Dendritic cell treated with granulocyte-macrophage colony-stimulating factor and Interleukin-4, amounts not matched to agents 40 ng/mL and 50 ng/mL, for 4 days (primary cell): ENCODE measurements at regions not wholly inside any gene's neighbourhood (a gene's known extent, or its start where the extent isn't known, plus 50 kb on each side); places are given as distances from the start of the nearest gene placed in this dataset.

Experiments used
- H3K27ac Mint-ChIP-seq: one replicate; pipeline ENCODE4 v1.8.0; 2022; ENCODE audit warnings: mild to moderate bottlenecking, mixed read lengths
- H3K27me3 Mint-ChIP-seq: one replicate; pipeline ENCODE4 v1.8.0; 2022; ENCODE audit warnings: mild to moderate bottlenecking, mixed read lengths
- H3K36me3 Mint-ChIP-seq: one replicate; pipeline ENCODE4 v1.8.0; 2022; ENCODE audit warnings: low read depth, mixed read lengths
- H3K4me1 Mint-ChIP-seq: one replicate; pipeline ENCODE4 v1.8.0; 2022; ENCODE audit warnings: low read depth, mixed read lengths
- H3K4me3 Mint-ChIP-seq: one replicate; pipeline ENCODE4 v1.8.0; 2022; ENCODE audit warnings: mild to moderate bottlenecking, moderate library complexity, mixed read lengths
- H3K9me3 Mint-ChIP-seq: one replicate; pipeline ENCODE4 v1.8.0; 2022; ENCODE audit warnings: mixed read lengths
- intact Hi-C: fragments of 100-400 bp; cut with micrococcal nuclease; formaldehyde crosslinking; loops from one replicate; pipeline ENCODE4 v1.15.0; 2022

DNA sequence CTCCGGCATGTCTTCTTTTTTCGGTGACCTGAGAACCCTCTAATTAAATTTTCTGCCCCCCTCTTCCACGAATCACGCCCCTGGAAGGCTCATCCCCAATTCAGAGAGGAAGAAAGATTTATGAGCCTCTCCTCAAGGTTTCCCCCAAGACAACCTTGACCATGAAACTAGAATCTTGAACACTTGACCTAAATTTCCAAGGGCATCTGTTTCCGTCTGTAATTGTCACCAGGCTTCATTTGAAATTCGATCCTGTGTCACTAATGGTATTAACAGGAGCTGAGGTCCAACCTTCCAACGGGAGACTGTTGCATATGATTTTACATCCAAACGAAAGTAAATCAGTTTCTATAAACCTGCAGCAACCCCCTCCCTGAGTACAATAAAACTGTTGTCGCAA lies 139.9 kb upstream of the ZIC3 start:
- no peaks in the 10 kb centered on the region for H3K9me3 Mint-ChIP-seq
- peaks cover 12% of the 10 kb centered on the region for H3K4me1 Mint-ChIP-seq
- intact Hi-C loops: loop anchor here (10.0 kb wide), 1 partner anchor 139 kb away; the partner anchor contains the start of gene ZIC3
- peaks cover 71% of the 10 kb centered on the region for H3K27me3 Mint-ChIP-seq
- no peaks in the 10 kb centered on the region for H3K36me3 Mint-ChIP-seq
- H3K27ac Mint-ChIP-seq: no peak overlapping the region
- no peak overlapping the region for H3K4me3 Mint-ChIP-seq

DNA sequence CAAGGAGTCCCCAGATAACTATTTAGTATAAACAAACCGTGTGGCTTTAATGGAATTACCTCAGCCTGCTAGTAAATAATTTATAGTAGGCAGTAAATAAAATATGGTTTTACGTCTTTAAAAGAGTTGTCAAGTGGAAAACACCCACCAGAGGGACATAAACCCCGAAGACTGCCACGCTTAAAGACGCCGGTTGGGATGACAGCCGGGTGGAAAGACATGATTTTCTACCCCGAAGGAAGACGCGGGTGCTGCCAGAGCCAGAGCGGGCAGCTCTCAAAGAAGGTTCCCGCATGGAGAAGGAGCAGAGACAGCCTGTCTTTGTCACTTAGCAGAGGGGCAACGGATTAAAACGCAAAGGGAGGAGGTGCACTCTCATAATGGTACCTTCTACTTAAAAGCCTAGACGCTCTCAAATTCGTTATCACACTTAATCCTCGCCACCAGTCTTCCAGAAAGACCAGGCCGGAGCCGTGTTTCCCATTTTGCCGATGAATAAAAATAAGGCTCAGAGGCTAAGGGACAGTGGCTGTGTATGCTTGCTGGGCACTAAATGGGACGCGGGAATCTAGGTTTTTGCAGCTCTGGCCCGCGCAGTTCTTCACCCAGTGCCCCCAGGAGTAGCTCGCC lies 140.5 kb upstream of the ZIC3 start:
- peaks cover 12% of the 10 kb centered on the region for H3K4me1 Mint-ChIP-seq
- H3K27ac Mint-ChIP-seq: no peak overlapping the region
- H3K4me3 Mint-ChIP-seq: no peak overlapping the region
- H3K9me3 Mint-ChIP-seq: no peaks in the 10 kb centered on the region
- intact Hi-C loops: loop anchor here (10.0 kb wide), 1 partner anchor 139 kb away; the partner anchor contains the start of gene ZIC3
- H3K36me3 Mint-ChIP-seq: no peaks in the 10 kb centered on the region
- H3K27me3 Mint-ChIP-seq: peaks cover 69% of the 10 kb centered on the region

DNA sequence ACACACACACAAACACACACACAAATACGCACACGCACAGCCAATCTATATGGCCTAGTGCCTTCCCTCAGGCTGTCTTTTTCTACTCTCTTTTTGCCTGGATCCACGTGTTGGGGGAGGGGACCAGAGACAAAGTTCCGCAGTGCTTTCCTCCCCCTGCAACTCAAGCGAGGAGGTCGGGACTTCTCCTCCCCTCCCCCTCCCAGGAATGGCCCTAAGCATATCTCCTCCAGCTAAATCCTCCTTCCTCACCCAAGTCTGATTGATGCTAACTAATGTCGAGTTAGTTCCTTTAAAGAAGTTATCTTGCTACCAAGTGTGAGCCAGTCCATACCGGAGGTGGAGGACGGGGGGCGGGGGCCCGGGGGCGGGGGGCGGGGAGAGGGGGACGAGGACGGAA lies 141.2 kb upstream of the ZIC3 start:
- no peaks in the 10 kb centered on the region for H3K36me3 Mint-ChIP-seq
- no peaks in the 10 kb centered on the region for H3K9me3 Mint-ChIP-seq
- peaks cover 64% of the 10 kb centered on the region for H3K27me3 Mint-ChIP-seq
- intact Hi-C loops: loop anchor here (10.0 kb wide), 1 partner anchor 140 kb away; the partner anchor contains the start of gene ZIC3
- no peak overlapping the region for H3K27ac Mint-ChIP-seq
- H3K4me1 Mint-ChIP-seq: peaks cover 12% of the 10 kb centered on the region
- H3K4me3 Mint-ChIP-seq: no peak overlapping the region

DNA sequence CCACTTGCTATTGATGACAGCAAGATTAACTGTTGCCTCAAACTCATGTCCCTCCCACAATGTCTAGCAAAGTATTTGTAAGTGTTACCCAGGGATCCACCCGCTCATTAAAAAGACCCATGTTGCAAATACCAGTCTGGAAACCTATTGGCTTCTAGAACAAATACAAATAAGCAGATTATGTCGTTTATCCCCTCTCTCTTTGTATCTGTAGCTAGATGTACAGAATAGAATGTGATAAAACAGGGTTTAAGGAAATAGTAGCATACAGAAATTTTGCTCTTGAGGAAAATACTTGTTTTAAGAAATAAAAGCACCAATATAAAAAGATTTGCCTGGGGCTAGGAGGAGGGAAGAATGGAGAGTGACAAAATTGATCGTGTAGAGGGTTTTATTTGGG lies 142.7 kb upstream of the ZIC3 start:
- intact Hi-C loops: loop anchor here (10.0 kb wide), 1 partner anchor 142 kb away; the partner anchor contains the start of gene ZIC3
- peaks cover 12% of the 10 kb centered on the region for H3K4me1 Mint-ChIP-seq
- no peak overlapping the region for H3K27ac Mint-ChIP-seq
- H3K4me3 Mint-ChIP-seq: no peak overlapping the region
- no peaks in the 10 kb centered on the region for H3K36me3 Mint-ChIP-seq
- no peaks in the 10 kb centered on the region for H3K9me3 Mint-ChIP-seq
- peaks cover 49% of the 10 kb centered on the region for H3K27me3 Mint-ChIP-seq

DNA sequence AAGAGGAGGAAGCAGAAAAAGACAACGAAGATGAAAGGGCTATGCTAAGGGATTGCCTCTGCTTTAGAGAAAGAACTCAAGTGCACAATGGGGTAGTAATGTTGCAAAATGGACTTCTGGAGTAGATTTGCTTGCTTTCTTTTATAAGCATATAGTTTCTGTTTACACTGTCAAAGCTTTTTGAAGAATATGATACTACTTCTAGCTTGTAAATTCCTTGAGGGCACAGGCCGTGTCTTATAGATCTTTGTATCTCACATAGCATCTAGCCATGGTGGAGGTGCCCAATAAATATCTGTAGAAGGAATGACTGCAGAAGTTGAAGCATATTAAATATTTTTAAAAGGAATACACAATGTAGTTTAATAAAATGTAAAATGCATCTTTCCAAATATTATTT lies 147.8 kb upstream of the ZIC3 start:
- Mint-ChIP-seq H3K27ac (no peak overlapping the region), H3K4me1 (no peaks in the 10 kb centered on the region), H3K36me3 (no peaks in the 10 kb centered on the region), H3K4me3 (no peak overlapping the region), H3K9me3 (no peaks in the 10 kb centered on the region), H3K27me3 (peaks cover 11% of the 10 kb centered on the region)
- intact Hi-C loops: no loop called here

DNA sequence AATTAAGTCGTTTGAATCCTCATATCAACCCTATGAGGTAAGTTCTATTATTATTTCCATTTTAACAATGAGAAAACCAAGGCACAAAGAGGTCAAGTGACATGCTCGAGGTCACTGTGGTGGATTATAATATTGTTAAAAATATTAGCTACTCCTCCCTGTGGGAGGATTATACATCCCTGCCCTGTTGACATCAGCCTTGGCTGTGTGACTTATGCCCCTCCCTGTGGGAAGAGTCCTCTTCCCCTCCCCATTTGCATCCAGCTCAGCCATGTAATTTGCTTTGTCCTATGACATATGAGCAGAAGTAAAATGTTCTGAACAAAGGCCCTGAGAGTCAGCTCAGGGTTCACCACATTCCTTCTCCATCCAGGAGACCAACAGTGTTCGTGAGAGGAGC lies 152.7 kb upstream of the ZIC3 start:
- Mint-ChIP-seq H3K36me3 (no peaks in the 10 kb centered on the region), H3K9me3 (no peaks in the 10 kb centered on the region), H3K4me3 (no peak overlapping the region), H3K27ac (no peak overlapping the region), H3K4me1 (no peaks in the 10 kb centered on the region), H3K27me3 (peaks cover 2% of the 10 kb centered on the region)
- intact Hi-C loops: no loop called here

DNA sequence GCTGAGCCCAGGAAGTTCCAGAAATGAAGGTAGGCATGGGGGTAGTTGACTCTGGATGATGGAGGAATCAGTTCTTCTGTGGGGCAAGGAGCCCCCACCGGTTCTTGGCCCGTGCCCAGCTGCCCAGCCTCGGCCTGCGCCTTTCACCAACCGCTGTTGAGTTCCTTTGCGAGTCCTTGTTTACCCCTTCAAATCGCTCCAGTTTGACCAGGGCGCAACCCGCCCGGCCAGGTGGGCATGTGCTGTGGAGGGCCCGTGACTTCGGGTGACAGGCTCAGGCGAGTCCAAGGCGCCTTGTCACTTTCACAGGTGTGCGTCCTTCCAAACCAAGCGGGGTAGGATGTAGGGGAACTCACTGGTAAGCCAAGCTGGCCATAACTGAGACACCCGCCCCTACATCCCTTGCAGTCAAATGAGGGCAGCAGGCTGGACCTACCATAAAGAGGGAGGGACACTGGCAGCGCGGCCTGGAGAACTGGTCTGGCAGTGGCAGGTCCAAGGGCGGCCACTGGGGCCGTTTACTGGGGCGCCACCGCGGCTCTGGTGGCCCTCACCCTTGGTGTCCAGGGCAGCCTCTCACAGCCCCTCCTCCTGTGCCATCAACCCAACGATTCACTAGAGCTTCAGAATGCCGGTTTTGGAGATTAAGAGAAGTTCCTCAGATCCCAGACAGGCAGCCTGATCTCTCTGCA lies 160.3 kb upstream of the ZIC3 start:
- Mint-ChIP-seq H3K27ac (no peak overlapping the region), H3K4me3 (no peak overlapping the region), H3K36me3 (no peaks in the 10 kb centered on the region), H3K27me3 (peaks cover 2% of the 10 kb centered on the region), H3K4me1 (no peaks in the 10 kb centered on the region), H3K9me3 (no peaks in the 10 kb centered on the region)
- intact Hi-C loops: no loop called here

DNA sequence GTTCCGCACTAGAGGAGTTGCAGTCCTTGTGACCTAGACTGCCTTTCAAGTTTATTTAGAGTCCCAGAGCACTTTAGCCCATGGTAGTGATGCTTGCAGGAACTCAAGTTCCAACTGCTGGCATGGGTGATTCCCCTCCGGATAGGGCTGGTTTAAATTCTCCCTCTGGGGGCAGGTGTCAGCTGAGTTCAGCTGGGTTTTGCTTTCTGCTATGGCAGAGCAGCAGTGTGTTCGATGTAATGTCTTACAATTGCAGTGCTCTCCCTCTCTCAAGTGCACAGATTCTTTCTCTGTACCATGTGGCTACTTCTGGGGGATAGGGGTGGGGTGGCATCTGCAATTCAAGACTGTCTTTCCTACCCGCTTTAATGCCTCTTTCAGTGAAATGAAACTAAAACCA lies 164.8 kb upstream of the ZIC3 start:
- no peak overlapping the region for H3K4me3 Mint-ChIP-seq
- H3K27ac Mint-ChIP-seq: no peak overlapping the region
- no peaks in the 10 kb centered on the region for H3K27me3 Mint-ChIP-seq
- no peaks in the 10 kb centered on the region for H3K36me3 Mint-ChIP-seq
- no peaks in the 10 kb centered on the region for H3K4me1 Mint-ChIP-seq
- no peaks in the 10 kb centered on the region for H3K9me3 Mint-ChIP-seq
- intact Hi-C loops: no loop called here

DNA sequence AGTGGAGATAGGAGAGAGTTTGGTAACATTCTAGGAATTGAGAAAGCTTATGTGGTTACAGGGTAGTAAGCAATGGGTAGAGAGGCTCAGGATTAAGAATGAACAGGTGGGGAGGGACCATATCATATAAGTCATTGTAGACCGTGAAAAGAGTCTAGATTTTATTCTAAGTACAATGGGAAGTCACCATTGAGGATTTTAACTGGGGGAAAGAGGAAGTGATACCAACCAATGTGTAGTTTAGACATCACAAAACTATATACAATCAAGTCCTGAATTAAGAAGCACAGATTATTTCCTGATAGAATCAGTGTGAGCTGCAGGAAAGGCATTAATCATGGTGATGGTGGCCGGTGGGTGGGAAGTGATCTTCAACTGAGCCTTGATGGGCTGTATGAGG lies 178.3 kb upstream of the ZIC3 start:
- Mint-ChIP-seq H3K27me3 (no peaks in the 10 kb centered on the region), H3K9me3 (peaks cover 10% of the 10 kb centered on the region), H3K36me3 (no peaks in the 10 kb centered on the region), H3K27ac (no peak overlapping the region), H3K4me1 (no peaks in the 10 kb centered on the region), H3K4me3 (no peak overlapping the region)
- intact Hi-C loops: no loop called here

DNA sequence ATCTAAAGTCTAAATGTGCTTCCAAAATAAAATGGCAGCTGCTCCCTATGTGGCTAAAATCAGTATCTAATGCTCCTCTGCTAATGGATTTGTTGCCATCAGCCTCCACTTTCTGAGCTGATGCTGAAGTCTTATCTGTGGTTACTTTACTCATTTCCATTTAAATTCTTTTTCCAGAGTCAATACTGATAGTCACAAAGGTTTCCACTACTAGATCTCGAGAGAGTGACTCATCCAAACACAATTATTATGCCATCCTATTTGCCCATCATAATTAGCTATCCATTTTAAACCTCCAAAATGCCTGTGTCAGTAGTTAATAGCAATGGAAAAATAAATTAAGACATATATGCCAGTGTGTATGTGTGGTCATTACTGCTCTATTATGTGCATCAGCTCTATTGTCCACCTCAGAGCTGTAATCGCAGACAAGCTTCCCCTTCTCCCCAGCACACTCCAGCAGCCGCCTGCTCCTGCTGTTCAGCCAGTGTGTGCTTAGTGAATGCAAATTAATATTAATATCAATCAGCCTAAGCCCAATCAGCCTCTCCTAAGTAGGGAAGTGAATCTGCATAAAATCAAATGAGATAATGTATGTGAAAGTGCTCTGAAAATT lies 199.8 kb upstream of the ZIC3 start:
- H3K4me1 Mint-ChIP-seq: no peaks in the 10 kb centered on the region
- no peak overlapping the region for H3K4me3 Mint-ChIP-seq
- H3K27ac Mint-ChIP-seq: no peak overlapping the region
- H3K9me3 Mint-ChIP-seq: no peaks in the 10 kb centered on the region
- H3K36me3 Mint-ChIP-seq: no peaks in the 10 kb centered on the region
- intact Hi-C loops: no loop called here
- H3K27me3 Mint-ChIP-seq: no peaks in the 10 kb centered on the region

DNA sequence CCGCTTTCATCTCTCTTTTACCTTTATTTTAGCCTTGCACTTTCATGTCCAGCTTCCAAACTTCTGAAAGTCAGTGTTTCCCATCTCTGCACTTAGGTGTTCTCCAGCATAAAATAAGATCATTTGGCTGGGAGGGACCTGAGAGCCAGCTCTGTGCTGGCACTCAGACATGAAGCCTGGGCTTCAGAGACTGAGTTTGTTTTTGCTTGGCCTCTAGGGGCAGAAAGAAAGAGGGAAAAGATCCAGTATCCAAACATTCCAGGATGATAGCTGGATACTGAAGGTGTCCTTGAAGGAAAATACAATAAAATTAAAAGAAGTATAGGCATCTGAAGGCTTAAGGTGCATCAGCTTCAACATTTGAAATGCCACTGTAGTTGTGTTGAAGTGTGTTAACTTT lies 202.4 kb upstream of the ZIC3 start:
- Mint-ChIP-seq H3K4me3 (no peak overlapping the region), H3K36me3 (no peaks in the 10 kb centered on the region), H3K27me3 (no peaks in the 10 kb centered on the region), H3K4me1 (no peaks in the 10 kb centered on the region), H3K9me3 (no peaks in the 10 kb centered on the region), H3K27ac (no peak overlapping the region)
- intact Hi-C loops: no loop called here

DNA sequence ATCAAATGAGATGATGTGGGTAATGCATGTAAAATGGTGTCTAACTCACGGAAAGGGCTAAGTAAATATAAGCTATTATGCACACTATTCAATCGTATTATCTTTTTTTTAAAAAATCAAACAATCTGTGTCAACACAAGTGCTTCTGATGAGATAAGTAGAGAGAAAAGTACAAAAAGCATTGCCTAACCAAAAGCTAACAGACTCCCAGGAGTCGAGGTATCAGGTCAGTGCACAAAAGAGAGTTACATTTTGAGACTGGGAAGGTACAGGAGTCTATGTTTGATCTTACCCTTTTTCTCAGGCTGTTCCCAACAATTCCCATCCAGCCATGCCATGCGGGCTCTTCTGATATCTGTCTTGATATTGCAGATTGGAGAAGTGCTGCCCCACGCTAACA lies 203.3 kb upstream of the ZIC3 start:
- Mint-ChIP-seq H3K4me3 (no peak overlapping the region), H3K27me3 (no peaks in the 10 kb centered on the region), H3K27ac (no peak overlapping the region), H3K36me3 (no peaks in the 10 kb centered on the region), H3K4me1 (no peaks in the 10 kb centered on the region), H3K9me3 (no peaks in the 10 kb centered on the region)
- intact Hi-C loops: no loop called here

DNA sequence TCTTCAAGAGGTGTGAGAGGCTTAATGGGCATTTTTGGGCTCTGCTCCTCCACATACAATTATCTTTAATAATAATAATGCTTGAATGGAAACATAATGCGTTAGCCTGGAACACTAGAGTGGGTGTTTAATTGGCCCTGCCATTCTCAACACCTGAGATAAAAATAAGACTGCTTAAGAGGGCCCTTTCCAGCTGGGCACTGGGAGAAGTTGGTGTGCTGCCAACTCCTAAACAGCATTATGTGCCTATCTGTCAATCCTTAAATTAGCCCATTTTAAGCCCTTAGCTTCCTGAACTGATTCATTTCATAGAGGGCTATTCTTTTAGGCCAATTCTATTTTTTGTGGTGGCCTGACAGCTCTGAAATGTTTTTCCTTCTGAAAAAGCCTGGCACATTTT lies 211.1 kb upstream of the ZIC3 start:
- no peaks in the 10 kb centered on the region for H3K36me3 Mint-ChIP-seq
- no peaks in the 10 kb centered on the region for H3K27me3 Mint-ChIP-seq
- intact Hi-C loops: no loop called here
- no peaks in the 10 kb centered on the region for H3K4me1 Mint-ChIP-seq
- H3K9me3 Mint-ChIP-seq: no peaks in the 10 kb centered on the region
- H3K4me3 Mint-ChIP-seq: no peak overlapping the region
- H3K27ac Mint-ChIP-seq: no peak overlapping the region

DNA sequence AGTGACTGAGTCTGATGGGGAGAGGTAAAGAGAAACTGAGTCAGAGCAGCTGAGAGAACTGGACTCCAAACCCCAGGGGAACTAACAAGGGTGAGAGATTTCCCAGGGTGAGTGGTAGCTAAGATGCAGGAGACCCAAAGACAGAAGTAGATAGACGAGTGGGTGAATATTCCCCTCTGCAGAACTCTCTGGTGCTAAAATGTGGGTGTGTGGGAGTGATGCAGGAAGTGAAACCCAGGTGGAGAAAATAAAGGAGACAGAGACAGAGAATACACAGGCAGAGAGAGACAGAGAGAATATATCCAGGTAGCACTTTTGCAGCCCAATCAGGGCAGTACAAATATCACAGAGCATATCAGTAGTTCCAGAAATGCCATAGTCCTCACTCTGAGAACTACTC lies 212.5 kb upstream of the ZIC3 start:
- intact Hi-C loops: no loop called here
- Mint-ChIP-seq H3K27ac (no peak overlapping the region), H3K36me3 (no peaks in the 10 kb centered on the region), H3K4me3 (no peak overlapping the region), H3K9me3 (no peaks in the 10 kb centered on the region), H3K4me1 (no peaks in the 10 kb centered on the region), H3K27me3 (no peaks in the 10 kb centered on the region)
